Left kidney (tissue), 1 donor: ENCODE measurements at regions not wholly inside any gene's neighbourhood (a gene's known extent, or its start where the extent isn't known, plus 50 kb on each side); places are given as distances from the start of the nearest gene placed in this dataset.
"Not testable (repeated sequence)": the region's sequence is repeated elsewhere in the genome, so short reads cannot be mapped to it uniquely, and the experiment has no call there.

Experiments
- DNase-seq: peaks from one replicate; pipeline ENCODE4 v3.0.0-alpha.2; 2013

GRCh38 chr12:4156317-4156716 is 117.2 kb upstream of the CCND2 start:
- DNase-seq = no peak

DNA sequence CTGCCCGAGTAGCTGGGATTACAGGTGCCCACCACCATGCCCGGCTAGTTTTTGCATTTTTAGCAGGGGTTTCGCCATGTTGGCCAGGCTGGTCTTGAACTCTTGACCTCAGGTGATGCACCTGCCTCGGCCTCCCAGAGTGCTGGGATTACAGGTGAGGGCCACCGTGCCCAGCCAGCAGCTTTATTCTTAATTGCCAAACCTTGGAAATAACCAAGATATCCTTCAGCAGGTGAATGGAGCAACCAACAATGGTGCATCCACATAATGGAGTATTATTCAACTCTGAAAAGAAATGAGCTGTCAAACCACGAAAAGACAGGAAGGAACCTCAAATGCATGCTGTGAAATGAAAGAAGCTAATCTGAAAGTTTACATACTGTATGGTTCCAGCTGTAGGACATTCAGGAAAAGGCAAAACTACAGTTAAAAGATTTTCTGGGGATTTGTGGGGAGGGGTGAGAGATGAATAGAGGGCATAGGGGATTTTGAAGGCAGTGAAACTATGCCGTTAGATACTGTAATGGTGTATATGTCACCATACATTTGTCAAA is 118.8 kb upstream of the CCND2 start:
- no peak for DNase-seq

DNA sequence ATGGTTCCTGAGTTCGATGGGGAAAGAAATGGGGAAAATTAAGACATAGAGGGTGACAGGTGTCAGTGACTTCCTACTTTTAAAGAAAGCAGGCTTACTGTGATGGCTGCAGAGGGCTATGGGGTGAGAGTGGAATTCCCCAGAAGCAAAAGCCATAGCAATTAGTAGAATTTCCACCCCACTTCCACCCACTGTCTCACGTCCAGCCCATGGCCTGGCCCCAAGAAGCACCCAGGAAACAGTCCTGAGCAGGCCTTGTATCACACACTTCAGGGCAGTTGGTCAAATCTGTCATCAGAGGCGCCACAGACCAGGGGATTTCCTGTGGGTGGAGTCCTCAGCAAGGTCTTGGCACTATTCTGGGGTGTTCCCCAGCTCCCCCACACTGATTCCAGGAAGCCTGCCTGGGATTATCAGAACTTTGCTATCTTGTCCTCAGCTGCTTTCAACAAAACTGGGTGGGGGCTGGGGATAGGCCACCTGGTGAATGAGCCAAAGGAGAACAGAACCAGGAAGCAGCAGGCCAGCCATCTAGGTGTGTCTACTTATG is 120.1 kb upstream of the CCND2 start:
- no peak for DNase-seq

GRCh38 chr12:4152145-4152795 is 121.3 kb upstream of the CCND2 start:
- DNase-seq = no peak

GRCh38 chr12:4151362-4152121 is 122.0 kb upstream of the CCND2 start:
- DNase-seq = no peak

- not testable (repeated sequence) for DNase-seq
Observed at GRCh38 chr12:4150355-4150754, 123.2 kb upstream of the CCND2 start.

DNA sequence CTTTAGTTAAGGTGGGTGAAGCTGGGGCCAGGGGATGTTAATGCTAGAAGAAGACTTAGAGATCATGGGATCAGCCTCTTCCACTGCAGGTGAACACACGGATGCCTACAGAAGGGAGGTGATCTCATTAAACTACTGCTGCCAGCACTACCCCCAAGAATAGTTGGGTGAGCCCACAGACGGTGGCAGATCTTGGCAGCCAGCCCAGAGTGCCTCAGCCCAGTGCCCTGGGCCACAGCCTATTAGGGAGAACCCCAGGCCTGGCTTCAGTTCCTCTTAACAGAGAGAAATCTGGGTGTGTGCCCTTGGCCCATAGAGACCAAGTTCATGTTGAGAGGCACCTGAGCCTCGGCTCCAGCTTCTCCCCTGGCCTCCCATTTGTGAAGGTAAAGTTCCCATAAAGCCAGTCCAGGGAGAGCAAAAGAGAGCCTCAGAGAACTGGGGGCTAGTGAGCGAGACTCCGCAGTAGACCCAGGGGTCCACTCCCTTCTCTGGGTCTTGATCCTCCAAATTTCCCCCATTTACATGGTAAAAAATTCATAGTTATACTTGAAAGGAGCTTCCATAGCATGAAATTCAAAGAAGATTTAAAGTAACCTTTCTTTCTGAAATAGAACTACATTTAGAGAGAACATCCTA is 125.0 kb upstream of the CCND2 start:
- DNase-seq = no peak

- no peak for DNase-seq
Observed at GRCh38 chr12:4147031-4147481, 126.5 kb upstream of the CCND2 start.

GRCh38 chr12:4145990-4146859 is 127.3 kb upstream of the CCND2 start:
- DNase-seq = no peak

DNA sequence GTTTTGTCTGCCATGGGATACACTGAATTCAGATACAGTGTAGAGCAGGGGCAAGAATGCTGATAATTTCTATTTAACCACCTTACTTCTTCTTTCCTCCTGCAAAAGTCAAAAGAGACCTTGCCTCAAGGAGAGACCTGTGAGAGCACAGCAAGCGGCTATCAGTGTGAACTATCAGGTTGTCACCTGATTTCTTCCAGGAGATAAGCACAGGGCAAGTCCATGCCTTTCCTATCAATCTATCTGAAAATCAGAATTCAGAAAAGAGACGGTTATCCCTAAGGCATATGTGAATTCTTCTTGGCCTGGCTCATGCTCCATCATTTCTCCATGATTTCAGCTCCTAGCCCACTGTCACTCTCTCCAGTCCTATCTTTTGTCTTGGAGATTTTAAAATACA is 128.9 kb upstream of the CCND2 start:
- DNase-seq = no peak

DNA sequence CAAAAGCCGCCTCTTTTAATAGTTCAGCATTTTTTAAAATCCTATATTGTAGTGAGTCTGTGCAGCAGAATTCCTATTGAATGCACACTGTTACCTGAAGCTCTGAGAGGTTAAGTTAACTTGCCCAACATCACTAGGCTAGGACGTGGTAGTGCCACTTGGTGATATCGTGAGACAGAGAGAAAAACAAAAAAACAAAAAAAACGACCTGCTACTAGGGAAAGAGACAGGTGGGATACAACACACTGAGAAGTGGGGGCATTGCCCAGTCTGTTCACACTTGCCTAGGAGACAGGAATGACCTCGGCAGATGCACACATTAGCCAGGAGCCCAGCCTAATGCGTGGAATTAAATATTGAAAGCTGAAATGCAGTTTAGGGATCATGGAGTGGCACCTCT is 129.7 kb upstream of the CCND2 start:
- DNase-seq = no peak

DNA sequence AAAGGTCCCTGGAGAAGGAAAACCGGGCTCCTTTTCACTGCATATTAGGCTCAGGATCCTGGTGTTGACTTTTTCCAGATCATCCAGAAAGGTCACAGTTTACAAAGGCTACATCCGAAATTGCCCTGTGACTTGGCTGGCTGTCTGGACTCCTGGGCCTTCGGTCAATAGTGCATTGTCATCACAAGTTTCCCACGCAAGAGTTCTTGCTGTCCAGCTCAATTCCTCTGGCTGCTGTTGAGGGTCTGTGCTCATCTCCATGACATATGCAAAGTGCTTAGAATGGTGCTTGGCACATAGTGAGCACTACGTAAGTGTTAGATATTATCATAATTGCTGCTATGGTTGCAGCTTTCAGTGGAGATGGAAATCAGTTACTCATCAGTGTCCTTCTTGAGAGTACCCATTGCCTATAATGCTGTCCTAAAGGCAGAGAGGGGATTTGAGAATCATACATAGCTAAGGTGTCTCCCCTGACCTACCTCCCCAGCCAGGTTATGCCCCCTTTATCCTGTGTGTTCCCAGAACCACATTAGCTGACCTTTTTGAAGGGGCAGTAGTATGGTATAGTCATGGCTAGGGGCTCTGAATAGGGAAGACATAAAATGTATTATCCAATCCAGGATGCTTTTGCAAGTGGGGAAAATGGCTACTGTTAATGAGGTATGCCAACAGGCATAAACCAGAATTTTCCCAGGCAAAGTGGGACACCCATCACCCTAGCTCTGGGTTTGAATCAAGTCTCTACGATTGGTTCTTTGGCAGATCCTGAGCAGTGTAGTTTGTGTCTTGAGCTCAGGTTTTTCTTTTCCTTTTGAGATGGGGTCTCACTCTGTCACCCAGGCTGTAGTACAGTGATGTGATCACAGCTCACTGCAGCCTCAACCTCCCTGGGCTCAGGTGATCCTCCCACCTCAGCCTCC is 132.0 kb upstream of the CCND2 start:
- DNase-seq = no peak

GRCh38 chr12:4140581-4141301 is 132.8 kb upstream of the CCND2 start:
- DNase-seq = no peak

DNA sequence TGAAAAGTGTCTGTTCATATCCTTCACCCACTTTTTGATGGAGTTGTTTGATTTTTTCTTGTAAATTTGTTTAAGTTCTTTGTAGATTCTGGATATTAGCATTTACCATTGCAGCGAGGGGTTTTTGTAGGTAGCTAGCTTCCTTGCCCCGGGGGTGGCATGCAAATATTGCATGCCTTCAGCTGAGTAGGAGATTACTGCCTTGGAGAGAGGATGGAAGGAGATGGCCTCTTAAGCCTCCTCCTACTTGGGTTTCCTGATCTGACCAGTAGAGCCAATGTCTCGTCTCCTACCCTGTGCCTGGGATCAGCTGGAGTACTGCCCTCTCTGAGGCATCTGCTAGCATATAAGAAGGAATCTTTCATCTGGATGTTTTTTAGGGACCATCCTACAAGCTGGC is 134.4 kb upstream of the CCND2 start:
- no peak for DNase-seq

GRCh38 chr12:4138532-4138931 is 135.0 kb upstream of the CCND2 start:
- DNase-seq = not testable (repeated sequence)

DNA sequence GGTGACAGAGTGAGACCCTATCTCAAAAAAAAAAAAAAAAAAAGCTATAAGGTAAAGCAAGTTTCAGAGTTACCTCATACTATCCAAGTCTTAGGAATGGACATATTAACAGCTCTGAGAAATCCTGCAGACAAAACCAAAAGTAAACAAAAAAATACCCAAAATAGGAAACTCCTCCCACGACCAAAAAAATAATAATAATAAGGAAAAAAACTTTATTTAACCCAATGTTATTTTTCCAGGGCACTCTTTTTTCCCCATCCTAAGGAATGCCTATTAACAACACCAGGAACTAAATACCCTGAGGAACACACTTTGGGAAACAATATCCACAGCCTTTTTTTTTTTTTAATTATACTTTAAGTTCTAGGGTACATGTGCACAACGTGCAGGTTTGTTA is 135.5 kb upstream of the CCND2 start:
- DNase-seq = no peak

DNA sequence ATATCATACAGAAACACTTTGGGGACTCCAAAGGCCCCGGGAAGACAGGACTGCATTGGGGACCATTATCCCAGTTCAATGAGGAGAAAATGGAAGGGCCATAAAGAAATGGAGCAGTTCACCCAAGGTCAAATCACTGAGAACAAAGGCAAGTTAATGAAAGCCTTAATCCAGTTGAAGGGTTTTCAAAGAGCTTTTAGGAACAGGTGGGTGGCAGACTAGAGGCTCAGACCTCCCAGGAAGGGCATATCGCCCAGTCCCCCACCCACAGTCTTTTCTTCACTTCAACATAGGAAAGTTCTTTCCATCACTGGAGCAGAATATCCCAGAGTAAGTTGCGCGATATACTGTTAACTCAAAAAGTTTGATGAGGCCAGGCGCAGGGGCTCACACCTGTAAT is 136.1 kb upstream of the CCND2 start:
- no peak for DNase-seq

DNA sequence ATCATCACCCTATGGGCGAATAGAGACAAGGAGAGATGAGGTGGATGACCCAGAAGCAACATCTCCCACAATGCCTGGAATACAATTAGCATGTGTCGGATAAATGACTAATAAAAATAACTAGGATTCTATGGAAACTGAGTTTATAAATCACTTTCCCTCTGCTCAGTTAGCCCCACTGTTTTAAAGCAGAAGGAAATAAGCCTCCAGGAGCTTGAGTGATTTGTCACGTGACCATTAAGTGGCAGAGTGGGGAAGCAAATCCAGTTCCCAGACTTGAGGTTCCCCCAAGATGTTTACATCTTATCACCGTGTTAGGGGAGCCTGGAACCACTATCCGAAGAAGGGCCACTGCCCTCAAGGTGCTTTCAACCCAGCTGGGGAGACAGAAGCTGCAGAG is 136.5 kb upstream of the CCND2 start:
- no peak for DNase-seq

GRCh38 chr12:4135919-4136605 is 137.5 kb upstream of the CCND2 start:
- peak; percentile 61 for DNase-seq
